SHP77 treated with DMSO at 0.1 percent for 48 hours (cell line): ENCODE measurements at regions not wholly inside any gene's neighbourhood (a gene's known extent, or its start where the extent isn't known, plus 50 kb on each side); places are given as distances from the start of the nearest gene placed in this dataset.

Experiments
- DNase-seq: peaks from one replicate; lab custom pipeline; 2025; lab: John Stamatoyannopoulos, UW

- no peak for DNase-seq
Observed at GRCh38 chr6:26290941-26291340, 74.1 kb upstream of the BTN3A2 start.

GRCh38 chr6:26292709-26293108, 72.3 kb upstream of the BTN3A2 start:
- DNase-seq: no peak

- DNase-seq: no peak
Observed at GRCh38 chr6:26294302-26294701, 70.7 kb upstream of the BTN3A2 start.

- no peak for DNase-seq
Observed at GRCh38 chr6:26295691-26296555, 69.1 kb upstream of the BTN3A2 start.

GRCh38 chr6:26296556-26296856, 68.5 kb upstream of the BTN3A2 start:
- no peak for DNase-seq

- no peak for DNase-seq
Observed at GRCh38 chr6:26296857-26297648, 67.9 kb upstream of the BTN3A2 start.

- no peak for DNase-seq
Observed at GRCh38 chr6:26299286-26300042, 65.5 kb upstream of the BTN3A2 start.

GRCh38 chr6:26300043-26300331, 65.0 kb upstream of the BTN3A2 start:
- DNase-seq: no peak

- no peak for DNase-seq
Observed at GRCh38 chr6:26300359-26300758, 64.6 kb upstream of the BTN3A2 start.

GRCh38 chr6:26300828-26301227, 64.2 kb upstream of the BTN3A2 start:
- DNase-seq: no peak

GRCh38 chr6:26301638-26302037, 63.4 kb upstream of the BTN3A2 start:
- DNase-seq: no peak

GRCh38 chr6:26302941-26303559, 61.9 kb upstream of the BTN3A2 start:
- no peak for DNase-seq

- DNase-seq: no peak
Observed at GRCh38 chr6:26304213-26304796, 60.7 kb upstream of the BTN3A2 start.

- no peak for DNase-seq
Observed at GRCh38 chr6:26304797-26305640, 60.0 kb upstream of the BTN3A2 start.

- no peak for DNase-seq
Observed at GRCh38 chr6:26305641-26305969, 59.4 kb upstream of the BTN3A2 start.

- DNase-seq: no peak
Observed at GRCh38 chr6:26306232-26306631, 58.8 kb upstream of the BTN3A2 start.

GRCh38 chr6:26307850-26308249, 57.1 kb upstream of the BTN3A2 start:
- DNase-seq: no peak

GRCh38 chr6:26309731-26310142, 55.3 kb upstream of the BTN3A2 start:
- DNase-seq: no peak

GRCh38 chr6:26311012-26311384, 54.0 kb upstream of the BTN3A2 start:
- DNase-seq: no peak

- no peak for DNase-seq
Observed at GRCh38 chr6:26311385-26312095, 53.5 kb upstream of the BTN3A2 start.

GRCh38 chr6:26312096-26312463, 52.9 kb upstream of the BTN3A2 start:
- DNase-seq: no peak
